HG03565 (cell line): ENCODE measurements at regions not wholly inside any gene's neighbourhood (a gene's known extent, or its start where the extent isn't known, plus 50 kb on each side); places are given as distances from the start of the nearest gene placed in this dataset.
"Not testable (repeated sequence)": the region's sequence is repeated elsewhere in the genome, so short reads cannot be mapped to it uniquely, and the experiment has no call there.

Experiments used
- ATAC-seq: cut with Tn5 transposase; IDR thresholded peaks from one replicate; pipeline ENCODE4 v1.9.1; 2021; ENCODE audit warnings: mild to moderate bottlenecking, moderate library complexity; ENCODE audit not compliant: unreplicated experiment

DNA sequence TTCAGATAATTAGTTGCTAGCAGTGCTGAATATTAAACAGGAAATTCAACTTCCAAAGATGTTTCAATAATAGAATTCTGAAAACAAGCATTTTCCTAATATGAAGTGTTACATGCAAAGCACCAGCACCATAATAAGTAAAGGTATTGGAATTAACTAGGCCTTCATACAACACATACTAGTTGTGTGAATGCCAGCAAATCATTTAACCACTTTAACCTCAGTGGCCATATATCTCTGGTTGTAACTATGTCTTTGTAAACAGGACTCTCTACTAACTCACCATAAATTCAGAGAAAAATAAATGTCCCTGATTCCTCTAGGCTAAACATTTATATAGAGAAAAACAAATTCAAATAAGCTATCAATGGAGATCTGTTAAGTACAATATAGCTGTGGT is 65.1 kb upstream of the NBPF26 start:
- ATAC-seq, result not testable (repeated sequence)

DNA sequence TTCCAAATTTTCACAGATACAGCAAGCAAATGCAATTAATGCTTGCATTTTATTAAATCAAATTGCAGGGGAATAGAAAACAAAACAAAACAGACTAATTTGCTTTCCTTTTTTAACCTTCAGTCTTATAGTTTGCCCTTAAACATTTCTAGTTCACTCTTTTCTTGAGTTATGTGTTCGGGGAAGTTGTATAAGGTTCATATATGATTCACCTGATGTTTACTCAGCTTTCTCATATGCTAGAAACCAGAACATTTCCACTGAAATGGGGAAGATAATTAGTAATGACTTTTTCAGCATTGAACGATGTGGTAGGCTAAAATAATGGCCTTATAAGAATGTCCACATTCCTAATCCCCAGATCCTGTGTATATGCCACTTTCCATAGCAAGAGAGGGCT is 64.6 kb upstream of the NBPF26 start:
- not testable (repeated sequence) for ATAC-seq

DNA sequence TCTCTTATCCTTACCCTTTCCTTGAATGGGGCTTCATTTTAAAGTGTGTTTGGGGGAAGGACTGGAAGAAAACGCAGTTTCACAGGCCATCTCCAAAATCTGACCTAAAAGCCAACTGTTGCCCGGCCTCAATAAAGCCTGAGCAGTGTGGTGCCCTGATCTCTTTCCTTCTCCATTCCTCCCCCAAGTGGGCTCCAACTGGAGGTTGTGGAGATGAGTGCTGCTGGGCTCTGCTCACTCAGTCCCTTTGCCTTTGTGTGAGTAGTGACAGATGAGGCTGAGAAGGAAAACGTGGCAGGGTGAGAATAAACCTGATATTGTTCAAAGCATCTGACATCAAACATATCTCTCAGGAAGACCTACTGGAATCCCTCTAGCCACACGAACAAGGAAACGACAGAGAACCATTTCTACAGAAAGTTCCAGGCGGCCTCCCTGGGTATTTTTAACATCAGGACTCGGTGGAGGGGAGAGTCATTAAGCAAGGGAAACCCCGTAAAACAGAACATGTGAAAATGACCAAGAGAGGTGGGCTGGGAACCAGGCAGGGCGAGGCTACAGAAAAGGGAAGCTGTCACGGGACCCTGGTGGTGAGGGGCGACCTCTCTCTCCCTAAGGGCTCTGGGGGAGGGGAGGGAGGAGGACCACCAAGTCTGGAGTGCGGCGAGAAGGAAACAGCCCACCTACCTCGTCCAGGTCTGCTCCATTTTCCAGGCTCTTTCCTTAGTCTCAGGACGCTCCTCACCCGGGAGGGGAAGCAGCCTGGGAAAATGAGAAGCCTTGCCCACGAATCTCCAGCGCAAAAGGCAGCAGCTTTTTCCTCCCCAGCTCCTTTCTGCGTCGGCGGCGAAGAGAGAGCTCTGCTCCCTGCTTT is 59.1 kb upstream of the NBPF26 start:
- ATAC-seq, result not testable (repeated sequence)

- ATAC-seq, result not testable (repeated sequence)
These were observed 58.5 kb upstream of the NBPF26 start for GRCh38 chr1:120665250-120665577.

DNA sequence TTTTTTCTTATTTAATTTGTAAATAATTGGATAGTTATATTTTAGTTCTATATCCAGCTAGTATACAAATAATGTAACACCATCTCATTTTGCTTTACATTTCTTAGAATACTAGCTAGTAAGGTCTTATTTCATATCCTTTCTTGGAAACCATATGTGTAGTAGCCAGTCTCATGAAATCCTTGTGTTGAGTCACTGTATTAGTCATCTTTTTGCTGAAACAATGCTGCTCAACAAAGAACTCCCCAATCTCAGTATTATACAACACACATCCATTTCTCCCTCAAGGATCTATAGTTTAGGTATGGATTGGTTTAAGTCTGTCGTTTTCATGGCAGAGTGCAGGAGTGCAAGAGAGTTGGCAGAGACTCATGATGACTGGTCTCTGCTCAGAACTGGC is 55.6 kb upstream of the NBPF26 start:
- ATAC-seq, result not testable (repeated sequence)
